Activated CD4-positive, alpha-beta T cell treated with anti-CD3 and anti-CD28 coated beads, Interleukin-2, amount 10 ng/mL, durations not matched to agents 24 days and 14 days (primary cell): ENCODE measurements at regions not wholly inside any gene's neighbourhood (a gene's known extent, or its start where the extent isn't known, plus 50 kb on each side); places are given as distances from the start of the nearest gene placed in this dataset.

ENCODE experiments used
- DNase-seq: peaks from one replicate; pipeline ENCODE4 v3.0.0; 2022
- H3K27ac Mint-ChIP-seq: one replicate; pipeline ENCODE4 v1.8.0; 2022; ENCODE audit warnings: mild to moderate bottlenecking, mixed read lengths
- H3K27me3 Mint-ChIP-seq: one replicate; pipeline ENCODE4 v1.8.0; 2022; ENCODE audit warnings: mixed read lengths
- H3K36me3 Mint-ChIP-seq: one replicate; pipeline ENCODE4 v1.8.0; 2022; ENCODE audit warnings: low read depth, mild to moderate bottlenecking, mixed read lengths
- H3K4me1 Mint-ChIP-seq: one replicate; pipeline ENCODE4 v1.8.0; 2021; ENCODE audit warnings: mixed read lengths
- H3K4me3 Mint-ChIP-seq: one replicate; pipeline ENCODE4 v1.8.0; 2022; ENCODE audit warnings: mild to moderate bottlenecking, moderate library complexity, mixed read lengths
- H3K9me3 Mint-ChIP-seq: one replicate; pipeline ENCODE4 v1.8.0; 2021; ENCODE audit warnings: mixed read lengths
- intact Hi-C: fragments of 100-400 bp; cut with micrococcal nuclease; formaldehyde crosslinking; loops from one replicate; pipeline ENCODE4 v1.15.1; 2023

DNA sequence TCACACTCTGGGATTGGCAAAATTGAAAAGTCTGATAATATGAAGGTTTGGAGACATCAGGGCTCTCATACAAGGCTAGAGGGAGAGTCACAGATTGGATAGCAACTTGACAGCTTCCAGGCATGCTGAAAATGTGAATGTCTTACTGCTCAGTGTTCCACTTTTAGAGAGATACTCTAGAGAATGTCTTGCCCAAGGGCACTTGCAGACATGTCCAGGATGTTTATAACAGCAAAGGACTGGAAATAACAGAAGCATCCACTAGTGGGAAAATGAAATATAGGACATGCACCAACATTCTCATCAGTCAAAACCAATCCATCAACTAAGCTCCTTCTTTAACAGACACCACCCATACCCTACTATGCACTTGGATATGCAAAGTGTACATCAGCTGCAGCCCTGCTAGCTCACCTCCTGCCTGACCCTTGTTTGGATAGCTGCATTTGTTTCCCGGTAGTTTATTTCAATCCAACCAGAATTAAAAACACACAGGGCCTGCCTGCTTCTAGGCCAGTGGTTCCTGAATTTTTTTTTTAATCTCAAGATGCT lies 101.6 kb upstream of the ARHGEF3 start:
- H3K27ac Mint-ChIP-seq: peak overlapping the region; percentile 50
- no peaks in the 10 kb centered on the region for H3K27me3 Mint-ChIP-seq
- H3K4me1 Mint-ChIP-seq: peaks cover 35% of the 10 kb centered on the region
- no peaks in the 10 kb centered on the region for H3K9me3 Mint-ChIP-seq
- DNase-seq: no peak
- intact Hi-C loops: no loop called here
- H3K4me3 Mint-ChIP-seq: no peak overlapping the region
- H3K36me3 Mint-ChIP-seq: peaks cover 19% of the 10 kb centered on the region

DNA sequence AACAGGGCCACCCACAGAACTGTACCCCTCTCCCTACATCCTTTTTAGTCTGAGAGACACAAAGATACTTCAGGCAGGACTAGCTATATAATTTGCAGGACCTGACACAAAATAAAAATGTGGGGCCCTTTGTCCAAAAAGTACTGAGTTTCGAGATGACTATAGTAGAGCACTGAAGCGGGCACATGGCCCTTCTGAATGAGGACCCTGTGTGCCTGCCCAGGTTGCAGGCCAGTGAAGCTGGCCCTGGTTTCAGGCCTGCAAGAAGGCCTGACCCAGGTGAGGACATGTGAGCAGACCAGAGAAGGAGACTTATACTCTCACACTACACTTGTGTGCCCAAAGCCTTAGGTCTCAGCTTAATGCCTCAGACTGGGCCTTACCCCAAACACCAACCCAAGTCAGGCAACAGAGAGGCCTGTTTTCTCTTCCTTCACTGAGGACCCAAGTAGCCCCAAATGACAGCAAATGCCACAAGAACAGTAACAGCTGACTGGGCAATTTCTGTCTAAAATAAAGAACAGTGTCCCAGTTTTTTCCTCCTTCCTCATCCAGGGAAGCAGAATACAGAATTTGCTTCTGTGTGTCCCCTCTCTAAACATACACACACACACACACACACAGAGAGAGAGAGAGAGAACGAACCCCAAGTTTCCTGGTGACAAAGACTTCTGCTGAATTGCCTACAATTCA lies 100.9 kb upstream of the ARHGEF3 start:
- Mint-ChIP-seq H3K9me3 (no peaks in the 10 kb centered on the region), H3K4me3 (no peak overlapping the region), H3K36me3 (peaks cover 18% of the 10 kb centered on the region), H3K27ac (peak overlapping the region; percentile 50), H3K4me1 (peaks cover 33% of the 10 kb centered on the region), H3K27me3 (no peaks in the 10 kb centered on the region)
- DNase-seq: no peak
- intact Hi-C loops: no loop called here

DNA sequence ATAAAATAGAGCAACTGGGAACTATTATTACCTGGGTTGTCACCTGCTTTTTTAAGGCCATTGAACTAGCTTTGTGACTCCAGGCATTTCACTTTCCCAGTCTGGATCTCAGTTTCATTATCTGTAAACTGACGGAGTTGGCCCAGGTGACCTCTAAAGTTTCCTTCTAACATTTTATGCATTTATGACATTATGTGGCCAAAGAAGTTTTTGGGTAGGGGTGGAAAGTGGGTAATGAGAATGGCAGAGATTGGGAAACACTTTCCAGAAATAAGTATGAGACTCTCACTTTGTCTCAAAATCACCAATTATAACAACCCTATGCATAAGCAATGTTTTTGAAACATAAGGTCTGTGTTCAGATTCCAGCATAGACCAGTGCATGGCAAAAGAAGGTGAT lies 99.1 kb upstream of the ARHGEF3 start:
- no peak overlapping the region for H3K4me3 Mint-ChIP-seq
- peaks cover 26% of the 10 kb centered on the region for H3K36me3 Mint-ChIP-seq
- DNase-seq: no peak
- no peak overlapping the region for H3K27ac Mint-ChIP-seq
- intact Hi-C loops: no loop called here
- H3K27me3 Mint-ChIP-seq: no peaks in the 10 kb centered on the region
- no peaks in the 10 kb centered on the region for H3K9me3 Mint-ChIP-seq
- H3K4me1 Mint-ChIP-seq: peaks cover 35% of the 10 kb centered on the region

DNA sequence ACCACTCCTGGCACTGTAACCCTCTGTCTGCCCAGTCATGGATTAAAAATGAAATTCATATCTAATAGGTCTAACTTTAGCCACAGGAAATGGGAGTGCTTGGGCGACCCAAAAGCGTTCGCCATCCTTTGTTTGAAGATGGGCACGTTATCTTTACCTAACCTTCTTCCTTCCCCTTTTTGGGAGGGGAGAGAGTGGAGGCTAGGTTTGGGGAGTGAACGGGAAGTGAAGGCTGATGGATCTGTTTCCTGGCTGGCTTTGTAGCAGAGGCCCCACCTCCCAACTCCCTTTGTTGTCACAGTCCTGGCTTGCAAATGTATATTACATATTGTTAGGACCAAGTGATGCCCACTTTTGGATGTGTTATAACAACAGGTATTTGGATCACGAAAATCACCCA lies 98.1 kb upstream of the ARHGEF3 start:
- peaks cover 26% of the 10 kb centered on the region for H3K36me3 Mint-ChIP-seq
- H3K4me1 Mint-ChIP-seq: peaks cover 36% of the 10 kb centered on the region
- DNase-seq: no peak
- no peak overlapping the region for H3K27ac Mint-ChIP-seq
- no peaks in the 10 kb centered on the region for H3K27me3 Mint-ChIP-seq
- H3K9me3 Mint-ChIP-seq: no peaks in the 10 kb centered on the region
- H3K4me3 Mint-ChIP-seq: no peak overlapping the region
- intact Hi-C loops: loop anchor here (5.0 kb wide), 1 partner anchor 32 kb away; no protein-coding TSS in a partner anchor

DNA sequence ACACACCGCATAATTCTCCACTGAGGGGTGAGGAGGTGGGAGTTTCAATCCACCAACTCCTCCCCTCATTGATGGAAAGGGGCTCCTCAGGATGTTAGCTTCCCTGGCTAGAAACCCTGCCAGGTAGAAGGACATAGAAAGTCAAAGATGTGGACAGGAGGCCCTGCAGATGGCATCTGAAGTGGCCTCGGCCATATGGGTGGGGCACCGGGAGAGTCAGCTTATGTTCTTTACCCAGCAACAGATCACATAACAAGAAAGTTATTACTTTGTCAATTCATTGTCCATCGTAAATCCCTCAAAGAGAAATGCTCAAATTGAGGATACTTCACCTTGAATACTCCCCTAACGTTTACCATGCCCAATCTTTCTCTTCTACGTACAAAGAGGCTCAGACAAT lies 97.3 kb upstream of the ARHGEF3 start:
- H3K36me3 Mint-ChIP-seq: peaks cover 22% of the 10 kb centered on the region

DNA sequence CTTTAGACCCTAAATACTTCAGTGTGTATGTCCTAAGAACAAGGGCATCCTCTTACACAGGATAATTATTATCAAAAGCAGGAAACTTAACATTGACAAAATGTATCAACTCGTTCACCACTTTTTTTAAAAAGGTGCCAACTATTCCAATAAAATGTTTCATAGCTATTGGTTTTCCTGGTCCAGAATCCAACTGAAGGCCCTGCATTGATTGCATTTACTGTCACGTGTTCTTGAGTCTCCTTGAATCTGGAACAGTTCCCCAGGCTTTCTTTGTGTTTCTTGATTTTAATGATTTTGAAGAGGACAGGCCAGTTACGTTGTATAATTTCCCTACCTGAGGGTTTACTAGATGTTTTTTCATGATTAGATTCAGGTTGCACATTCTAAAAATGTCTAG lies 94.6 kb upstream of the ARHGEF3 start:
- intact Hi-C loops: loop anchor here (5.0 kb wide), 1 partner anchor 36 kb away; no protein-coding TSS in a partner anchor
- H3K9me3 Mint-ChIP-seq: no peaks in the 10 kb centered on the region
- no peak overlapping the region for H3K27ac Mint-ChIP-seq
- peaks cover 22% of the 10 kb centered on the region for H3K36me3 Mint-ChIP-seq
- DNase-seq: no peak
- H3K27me3 Mint-ChIP-seq: no peaks in the 10 kb centered on the region
- peaks cover 35% of the 10 kb centered on the region for H3K4me1 Mint-ChIP-seq
- no peak overlapping the region for H3K4me3 Mint-ChIP-seq

More for the DNA sequence above, 97.3 kb upstream of the ARHGEF3 start:
- Mint-ChIP-seq H3K9me3 (no peaks in the 10 kb centered on the region), H3K27ac (no peak overlapping the region), H3K4me1 (peaks cover 36% of the 10 kb centered on the region), H3K4me3 (no peak overlapping the region), H3K27me3 (no peaks in the 10 kb centered on the region)
- intact Hi-C loops: loop anchor here (5.0 kb wide), 1 partner anchor 33 kb away; no protein-coding TSS in a partner anchor
- no peak for DNase-seq

DNA sequence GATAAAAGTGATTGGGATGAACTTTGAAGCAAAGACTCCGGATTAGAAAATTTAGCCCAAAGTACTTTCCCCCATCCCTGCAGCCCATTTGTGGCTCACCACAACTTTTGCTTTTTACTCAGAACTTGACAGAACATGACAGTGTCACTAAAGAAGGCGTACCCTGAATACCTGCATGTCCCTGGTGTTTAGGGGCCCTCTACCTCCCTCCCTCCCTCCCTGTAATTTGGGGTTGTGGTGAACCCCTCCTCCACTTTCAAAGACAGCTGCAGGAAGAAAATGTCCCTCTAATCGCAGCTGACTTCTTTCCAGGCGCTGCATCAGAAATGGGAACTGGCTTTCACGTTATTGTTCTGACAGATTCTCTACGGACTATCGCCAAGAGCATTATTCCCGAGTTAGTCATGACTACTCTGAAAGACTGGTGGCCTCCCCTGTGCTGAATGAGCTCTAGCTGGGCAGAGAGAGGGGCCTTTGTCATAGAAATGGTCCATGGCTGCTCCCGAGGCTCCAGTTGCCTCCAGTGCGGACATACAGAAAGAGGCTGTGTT lies 93.2 kb upstream of the ARHGEF3 start:
- intact Hi-C loops: loop anchor here (1.0 to 5.0 kb wide), 3 partner anchors 21 to 37 kb away; no protein-coding TSS in a partner anchor
- peaks cover 19% of the 10 kb centered on the region for H3K36me3 Mint-ChIP-seq
- H3K4me3 Mint-ChIP-seq: no peak overlapping the region
- DNase-seq: peak; percentile 70
- H3K27ac Mint-ChIP-seq: peak overlapping the region; percentile 45
- H3K9me3 Mint-ChIP-seq: no peaks in the 10 kb centered on the region
- peaks cover 43% of the 10 kb centered on the region for H3K4me1 Mint-ChIP-seq
- H3K27me3 Mint-ChIP-seq: no peaks in the 10 kb centered on the region

DNA sequence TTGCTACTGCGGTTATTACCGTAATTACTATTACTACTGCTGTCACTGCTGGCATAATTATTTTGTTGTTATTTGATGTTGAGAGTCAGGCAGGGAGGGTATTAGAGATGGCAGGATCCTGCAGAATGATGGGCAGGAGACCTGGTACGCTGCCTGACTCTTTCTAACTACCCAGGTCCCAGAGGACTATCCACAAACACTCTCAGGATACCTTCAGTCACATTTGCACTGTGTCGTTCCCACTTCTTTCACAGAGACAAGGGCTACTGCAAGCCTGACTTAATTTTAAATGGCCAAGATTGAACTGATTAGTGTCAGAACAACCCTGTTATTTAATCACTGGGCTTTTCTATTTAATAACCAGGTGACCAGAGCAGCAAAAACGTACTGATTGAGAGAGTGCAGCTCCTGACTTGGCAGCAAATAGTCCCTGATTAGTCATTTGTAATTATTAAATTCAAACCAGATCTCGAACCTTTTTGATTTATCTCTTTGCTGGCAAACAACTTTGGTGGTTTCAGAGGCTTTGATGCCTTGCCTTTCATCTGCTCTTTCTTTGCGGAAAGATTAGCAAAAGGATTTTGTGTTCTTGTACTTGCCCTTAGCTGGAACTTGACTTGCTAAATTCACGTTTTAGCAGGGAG lies 88.8 kb upstream of the ARHGEF3 start:
- Mint-ChIP-seq H3K4me1 (peaks cover 61% of the 10 kb centered on the region), H3K36me3 (peaks cover 4% of the 10 kb centered on the region), H3K27ac (no peak overlapping the region), H3K4me3 (no peak overlapping the region), H3K9me3 (peaks cover 5% of the 10 kb centered on the region), H3K27me3 (no peaks in the 10 kb centered on the region)
- intact Hi-C loops: no loop called here
- DNase-seq: no peak

DNA sequence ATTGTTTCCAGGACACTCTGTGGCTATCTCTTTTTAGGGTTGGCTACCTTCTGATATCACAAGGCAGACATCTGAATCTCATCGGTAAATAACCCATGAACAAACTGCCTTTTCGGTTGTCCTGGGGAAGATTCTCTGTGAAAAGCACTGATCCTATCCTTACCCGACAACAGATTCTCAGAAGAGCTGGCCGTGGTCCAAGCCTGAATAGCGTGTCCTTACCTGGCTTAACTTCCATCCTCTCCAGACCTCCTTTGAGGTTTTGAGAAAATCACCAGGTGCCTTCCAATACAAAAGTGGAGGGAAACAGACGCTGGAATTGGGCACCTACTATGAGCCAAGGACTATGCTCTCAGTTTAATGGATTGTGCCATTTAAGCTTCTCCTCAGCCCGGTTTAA lies 87.4 kb upstream of the ARHGEF3 start:
- Mint-ChIP-seq H3K27ac (no peak overlapping the region), H3K36me3 (peaks cover 4% of the 10 kb centered on the region), H3K4me1 (peaks cover 60% of the 10 kb centered on the region), H3K9me3 (peaks cover 5% of the 10 kb centered on the region), H3K4me3 (no peak overlapping the region), H3K27me3 (no peaks in the 10 kb centered on the region)
- no peak for DNase-seq
- intact Hi-C loops: no loop called here

DNA sequence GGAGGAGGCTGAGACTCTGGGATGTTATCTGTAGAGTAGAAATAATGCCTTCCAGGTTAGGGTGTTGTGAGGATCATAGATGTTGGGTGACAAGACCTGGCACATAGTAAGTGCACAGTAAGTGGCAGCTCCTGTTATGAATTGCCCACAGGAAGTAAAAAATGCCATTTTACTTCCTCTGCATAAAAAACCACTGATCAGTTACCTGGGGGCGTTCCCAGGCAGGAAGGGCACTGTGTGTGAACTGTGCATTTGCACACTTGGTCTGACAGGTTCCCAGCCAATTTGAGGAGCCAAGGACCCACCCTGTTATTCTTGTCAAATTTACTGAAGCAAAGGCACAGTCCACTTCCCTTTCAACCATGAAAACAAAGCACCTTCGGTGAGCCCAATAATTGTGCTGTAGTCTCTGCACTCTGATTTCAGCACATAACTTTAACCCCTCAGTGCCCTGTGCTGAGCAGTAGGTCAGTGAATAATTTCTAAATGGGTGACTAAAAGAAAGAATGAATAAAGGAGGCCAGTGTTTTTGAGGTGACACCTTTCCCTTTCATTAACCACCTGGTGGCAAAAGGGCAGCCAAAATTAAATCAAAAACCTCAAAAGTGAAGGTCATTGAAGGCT lies 85.8 kb upstream of the ARHGEF3 start:
- Mint-ChIP-seq H3K27ac (peak overlapping the region; percentile 76), H3K27me3 (no peaks in the 10 kb centered on the region), H3K4me3 (peak overlapping the region; percentile 55), H3K9me3 (peaks cover 5% of the 10 kb centered on the region), H3K4me1 (peaks cover 59% of the 10 kb centered on the region), H3K36me3 (peaks cover 7% of the 10 kb centered on the region)
- DNase-seq: peak; percentile 69
- intact Hi-C loops: loop anchor here (2.0 kb wide), 2 partner anchors 25 to 29 kb away; no protein-coding TSS in a partner anchor

DNA sequence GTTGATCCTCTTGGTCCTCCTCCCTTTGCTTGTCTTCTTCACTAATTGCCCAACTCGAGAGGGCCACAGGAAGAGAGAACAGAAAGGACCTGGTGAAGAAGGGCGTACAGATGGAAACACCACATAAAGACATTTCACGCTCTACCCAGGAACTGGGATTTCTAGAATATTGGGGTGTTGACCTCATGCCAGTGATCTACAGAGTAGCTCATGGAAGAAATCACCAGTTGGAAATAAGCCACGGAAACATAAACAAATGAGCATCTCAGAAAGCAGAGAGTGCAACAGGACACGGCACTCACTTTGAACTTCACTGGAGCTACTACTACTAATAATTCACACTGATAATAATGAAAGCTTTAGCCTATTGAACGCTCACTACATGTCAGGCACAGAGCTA lies 84.6 kb upstream of the ARHGEF3 start:
- Mint-ChIP-seq H3K36me3 (peaks cover 16% of the 10 kb centered on the region), H3K9me3 (peaks cover 5% of the 10 kb centered on the region), H3K27me3 (no peaks in the 10 kb centered on the region), H3K4me1 (peaks cover 59% of the 10 kb centered on the region), H3K27ac (peak overlapping the region; percentile 87), H3K4me3 (peak overlapping the region; percentile 20)
- intact Hi-C loops: loop anchor here (1.0 to 2.0 kb wide), 3 partner anchors 8 to 30 kb away; no protein-coding TSS in a partner anchor
- DNase-seq: no peak

DNA sequence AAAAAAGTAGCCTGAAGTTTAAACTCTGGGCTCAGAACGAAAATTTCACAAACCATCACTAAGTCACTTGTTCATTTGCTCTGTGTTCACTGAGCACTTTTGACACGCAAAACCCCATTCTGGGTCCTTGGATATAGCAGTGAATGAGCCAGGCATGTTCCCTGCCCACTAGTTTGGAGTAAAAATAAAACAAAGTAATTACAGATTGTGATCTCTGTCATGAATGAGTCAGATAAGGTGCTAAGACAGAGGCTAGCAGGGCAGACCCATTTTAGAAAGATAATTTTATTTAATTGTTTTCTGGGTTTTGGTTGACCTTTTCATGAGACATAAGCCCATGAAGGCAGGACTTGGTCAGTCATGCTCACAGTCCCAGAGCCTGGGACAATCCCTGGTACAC lies 84.1 kb upstream of the ARHGEF3 start:
- H3K27me3 Mint-ChIP-seq: no peaks in the 10 kb centered on the region
- intact Hi-C loops: loop anchor here (1.0 to 2.0 kb wide), 3 partner anchors 8 to 31 kb away; no protein-coding TSS in a partner anchor
- peaks cover 21% of the 10 kb centered on the region for H3K36me3 Mint-ChIP-seq
- no peak for DNase-seq
- H3K27ac Mint-ChIP-seq: peak overlapping the region; percentile 87
- peak overlapping the region; percentile 20 for H3K4me3 Mint-ChIP-seq
- peaks cover 61% of the 10 kb centered on the region for H3K4me1 Mint-ChIP-seq
- H3K9me3 Mint-ChIP-seq: peaks cover 5% of the 10 kb centered on the region

DNA sequence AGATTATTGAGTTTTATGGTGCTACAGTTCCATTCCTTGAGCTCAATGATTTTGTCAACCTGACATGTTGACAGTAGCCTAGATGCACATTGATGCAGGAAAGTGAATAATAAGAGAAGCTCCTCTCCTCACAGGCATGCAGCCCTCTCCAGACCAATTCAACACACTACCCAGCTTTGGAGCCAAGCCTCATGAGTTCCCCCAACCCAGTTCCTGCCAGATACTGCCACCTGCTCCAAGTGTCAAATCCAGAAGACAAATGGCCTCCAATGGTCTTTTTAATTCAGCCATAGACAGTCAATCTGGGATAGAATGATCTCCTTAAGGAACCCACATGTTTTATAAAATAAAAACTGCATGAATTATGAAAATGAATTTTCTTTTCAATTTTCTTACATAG lies 83.7 kb upstream of the ARHGEF3 start:
- peaks cover 5% of the 10 kb centered on the region for H3K9me3 Mint-ChIP-seq
- no peak for DNase-seq
- intact Hi-C loops: no loop called here
- H3K27ac Mint-ChIP-seq: peak overlapping the region; percentile 31
- H3K27me3 Mint-ChIP-seq: no peaks in the 10 kb centered on the region
- H3K4me1 Mint-ChIP-seq: peaks cover 60% of the 10 kb centered on the region
- H3K36me3 Mint-ChIP-seq: peaks cover 24% of the 10 kb centered on the region
- H3K4me3 Mint-ChIP-seq: no peak overlapping the region
